HFF-Myc (cell line): ENCODE measurements at regions not wholly inside any gene's neighbourhood (a gene's known extent, or its start where the extent isn't known, plus 50 kb on each side); places are given as distances from the start of the nearest gene placed in this dataset.
"Not testable (repeated sequence)": the region's sequence is repeated elsewhere in the genome, so short reads cannot be mapped to it uniquely, and the experiment has no call there.

Experiments
- DNase-seq: peaks from one replicate; pipeline ENCODE4 v3.0.0-alpha.2; 2011; ENCODE audit warnings: low read depth; ENCODE audit errors: extremely low read depth
- H3K4me3 ChIP-seq: replicated peaks from 2 replicates; pipeline ENCODE4 v1.5.1; 2011; ENCODE audit warnings: low read depth, mild to moderate bottlenecking, control low read depth, low read length
- TF ChIP-seq, protein P1 (sequence below): IDR thresholded peaks from 2 replicates; pipeline ENCODE4 v1.5.1; 2012; ENCODE audit warnings: mild to moderate bottlenecking, low read depth, low read length, control low read depth; ENCODE audit errors: missing control alignments

GRCh38 chr1:190011585-190011984, 466.1 kb downstream of the BRINP3 start:
- TF ChIP-seq, protein P1, sequence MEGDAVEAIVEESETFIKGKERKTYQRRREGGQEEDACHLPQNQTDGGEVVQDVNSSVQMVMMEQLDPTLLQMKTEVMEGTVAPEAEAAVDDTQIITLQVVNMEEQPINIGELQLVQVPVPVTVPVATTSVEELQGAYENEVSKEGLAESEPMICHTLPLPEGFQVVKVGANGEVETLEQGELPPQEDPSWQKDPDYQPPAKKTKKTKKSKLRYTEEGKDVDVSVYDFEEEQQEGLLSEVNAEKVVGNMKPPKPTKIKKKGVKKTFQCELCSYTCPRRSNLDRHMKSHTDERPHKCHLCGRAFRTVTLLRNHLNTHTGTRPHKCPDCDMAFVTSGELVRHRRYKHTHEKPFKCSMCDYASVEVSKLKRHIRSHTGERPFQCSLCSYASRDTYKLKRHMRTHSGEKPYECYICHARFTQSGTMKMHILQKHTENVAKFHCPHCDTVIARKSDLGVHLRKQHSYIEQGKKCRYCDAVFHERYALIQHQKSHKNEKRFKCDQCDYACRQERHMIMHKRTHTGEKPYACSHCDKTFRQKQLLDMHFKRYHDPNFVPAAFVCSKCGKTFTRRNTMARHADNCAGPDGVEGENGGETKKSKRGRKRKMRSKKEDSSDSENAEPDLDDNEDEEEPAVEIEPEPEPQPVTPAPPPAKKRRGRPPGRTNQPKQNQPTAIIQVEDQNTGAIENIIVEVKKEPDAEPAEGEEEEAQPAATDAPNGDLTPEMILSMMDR = no peak
- H3K4me3 ChIP-seq = no peak overlapping the region
- DNase-seq = no peak

GRCh38 chr1:190019151-190019550, 458.5 kb downstream of the BRINP3 start:
- H3K4me3 ChIP-seq, DNase-seq: not testable (repeated sequence)

GRCh38 chr1:190019717-190020116, 457.9 kb downstream of the BRINP3 start:
- TF ChIP-seq, protein P1 = no peak
- DNase-seq = no peak
- H3K4me3 ChIP-seq = no peak overlapping the region

DNA sequence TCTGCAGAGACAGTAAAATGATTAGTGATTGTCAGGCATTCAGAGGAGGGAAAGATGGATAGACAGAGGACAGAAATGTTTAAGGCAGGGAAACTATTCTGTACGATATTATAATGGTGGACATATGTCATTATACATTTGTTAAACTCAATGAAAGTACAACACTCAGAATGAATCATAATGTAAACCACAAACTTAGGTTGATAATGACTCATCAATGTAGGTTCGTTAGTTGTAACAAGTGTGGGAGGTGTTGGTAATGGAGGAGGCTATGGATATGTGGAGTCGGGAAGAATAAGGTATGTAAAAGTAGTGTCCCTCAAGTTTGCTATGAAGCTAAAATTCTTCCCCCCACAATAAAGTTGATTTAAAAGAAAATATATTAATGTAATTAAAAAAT, 455.0 kb downstream of the BRINP3 start:
- no peak for DNase-seq
- TF ChIP-seq, protein P1 = no peak
- no peak overlapping the region for H3K4me3 ChIP-seq

- H3K4me3 ChIP-seq = no peak overlapping the region
- no peak for DNase-seq
- TF ChIP-seq, protein P1 = no peak
Observed at GRCh38 chr1:190029441-190029840, 448.2 kb downstream of the BRINP3 start.

GRCh38 chr1:190043655-190044054, 434.0 kb downstream of the BRINP3 start:
- no peak overlapping the region for H3K4me3 ChIP-seq
- DNase-seq = no peak
- TF ChIP-seq, protein P1 = no peak

GRCh38 chr1:190046231-190046630, 431.4 kb downstream of the BRINP3 start:
- no peak for DNase-seq
- H3K4me3 ChIP-seq = no peak overlapping the region
- TF ChIP-seq, protein P1 = no peak
